HUDEP-2 (cell line): ENCODE measurements at regions not wholly inside any gene's neighbourhood (a gene's known extent, or its start where the extent isn't known, plus 50 kb on each side); places are given as distances from the start of the nearest gene placed in this dataset.
"Not testable (repeated sequence)": the region's sequence is repeated elsewhere in the genome, so short reads cannot be mapped to it uniquely, and the experiment has no call there.

Experiments used
- DNase-seq, 76 experiments: peaks; one replicate each; lab custom pipeline; 2025; ENCODE audit not compliant: unreplicated experiment in 76 of 76; lab: John Stamatoyannopoulos, UW

DNA sequence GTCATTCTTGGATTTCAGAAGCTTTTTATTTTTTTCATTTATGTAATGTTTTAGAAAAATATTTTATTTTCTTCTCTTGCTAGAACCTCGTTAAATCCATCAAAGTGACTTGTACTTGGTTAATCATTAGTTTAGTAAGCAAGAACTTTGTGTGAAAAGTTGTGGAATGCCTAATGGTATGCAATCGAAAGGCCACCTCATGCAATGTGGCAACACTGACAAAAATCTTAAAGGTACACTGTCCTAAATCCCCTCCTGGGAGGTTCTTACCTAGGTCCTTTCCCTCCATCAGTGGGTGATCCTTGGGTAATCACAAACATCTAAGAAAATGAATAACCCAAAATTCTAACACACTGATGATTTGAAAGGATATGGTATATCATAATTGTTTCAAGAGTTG lies 304.2 kb downstream of the DNAH5 start:
- no peak for DNase-seq

GRCh38 chr5:13632676-13633075 lies 311.8 kb downstream of the DNAH5 start:
- no peak for DNase-seq

DNA sequence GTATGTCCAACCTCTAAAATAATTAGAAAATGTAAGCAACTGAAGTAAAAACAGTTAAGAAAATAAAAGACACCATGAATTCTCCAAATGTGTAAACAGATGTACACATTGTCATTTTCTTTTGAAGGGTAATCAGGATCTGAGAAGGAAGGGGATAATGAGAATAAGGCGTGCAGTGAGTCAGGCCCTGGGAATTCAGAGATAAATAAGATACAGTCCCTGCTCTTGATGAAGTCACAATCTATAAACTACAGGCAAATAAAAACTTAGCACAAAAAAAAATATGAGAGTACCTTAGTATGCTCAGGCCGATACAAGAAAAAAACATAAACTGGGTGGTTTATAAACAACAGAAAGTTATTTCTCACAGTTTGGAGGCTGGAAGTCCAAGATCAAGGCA lies 315.3 kb downstream of the DNAH5 start:
- no peak for DNase-seq

DNA sequence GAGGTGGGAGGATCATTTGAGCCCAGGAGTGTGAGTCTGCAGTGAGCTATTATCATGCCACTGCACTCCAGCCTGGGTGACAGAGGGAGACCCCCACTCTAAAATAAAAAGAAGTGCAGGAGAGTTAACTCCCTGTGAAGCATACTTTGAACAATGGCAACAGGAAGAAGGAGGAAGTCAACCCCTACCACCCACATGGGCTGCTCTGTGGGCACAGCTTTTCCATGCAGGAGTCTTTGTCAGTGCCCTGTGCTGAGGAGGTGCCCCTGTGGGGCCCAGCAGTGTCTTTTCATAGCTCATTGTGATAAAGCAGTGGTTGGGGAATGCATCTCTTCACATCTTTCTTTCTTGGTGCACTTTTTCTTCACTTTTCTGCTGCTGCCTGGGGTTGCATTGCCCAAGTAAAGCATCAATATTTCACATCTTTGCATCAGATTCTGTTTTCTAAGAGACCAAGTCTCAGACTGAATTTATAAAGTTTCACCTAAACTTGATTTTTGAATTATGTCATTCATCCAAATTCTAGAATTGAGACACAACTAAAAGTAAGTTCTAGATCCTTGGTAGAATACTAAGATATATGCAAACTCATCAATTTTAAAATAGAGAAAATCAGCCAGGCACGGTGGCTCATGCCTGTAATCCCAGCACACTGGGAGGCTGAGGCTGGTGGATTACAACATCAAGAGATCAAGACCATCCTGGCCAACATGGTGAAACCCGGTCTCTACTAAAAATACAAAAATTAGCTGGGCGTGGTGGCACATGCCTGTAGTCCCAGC lies 316.6 kb downstream of the DNAH5 start:
- no peak for DNase-seq

- DNase-seq: no peak
Measured at GRCh38 chr5:13625616-13626198, 318.8 kb downstream of the DNAH5 start.

DNA sequence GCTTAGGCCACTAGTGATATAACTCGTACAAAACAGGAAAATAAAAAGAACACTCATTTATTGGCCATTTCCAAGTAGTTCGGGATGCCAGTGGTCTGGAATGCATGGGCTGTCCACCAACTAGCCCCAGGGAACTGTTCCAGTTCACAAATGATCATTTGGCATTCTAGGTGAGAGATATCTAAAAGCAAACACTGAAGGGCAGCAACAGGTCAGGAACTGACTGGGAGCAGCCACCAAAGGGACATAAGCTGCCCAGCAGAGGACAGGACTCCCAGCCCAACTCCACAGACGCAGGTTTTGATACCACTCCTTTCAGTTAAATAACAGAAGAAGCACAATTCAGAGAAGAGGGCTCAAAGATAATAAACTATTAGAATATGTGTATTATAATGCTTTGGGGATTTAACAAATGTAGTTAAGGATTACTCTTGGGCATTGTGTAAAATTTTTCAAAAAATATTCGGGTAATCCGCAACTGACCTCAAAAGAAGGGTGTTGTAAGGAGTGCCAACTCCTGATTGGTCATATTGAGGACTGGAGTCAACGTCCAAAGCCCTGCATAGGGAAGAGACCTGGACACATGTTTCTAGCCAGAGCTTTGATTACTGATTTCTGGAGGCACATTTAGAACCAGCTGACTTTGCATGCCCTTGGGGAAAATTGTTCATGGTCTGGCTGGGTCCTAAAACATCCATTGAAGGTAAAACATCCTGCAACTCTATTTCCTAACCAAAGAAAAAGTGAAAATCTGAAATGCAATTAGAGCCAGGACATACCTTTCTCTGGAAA lies 320.0 kb downstream of the DNAH5 start:
- DNase-seq: no peak

DNA sequence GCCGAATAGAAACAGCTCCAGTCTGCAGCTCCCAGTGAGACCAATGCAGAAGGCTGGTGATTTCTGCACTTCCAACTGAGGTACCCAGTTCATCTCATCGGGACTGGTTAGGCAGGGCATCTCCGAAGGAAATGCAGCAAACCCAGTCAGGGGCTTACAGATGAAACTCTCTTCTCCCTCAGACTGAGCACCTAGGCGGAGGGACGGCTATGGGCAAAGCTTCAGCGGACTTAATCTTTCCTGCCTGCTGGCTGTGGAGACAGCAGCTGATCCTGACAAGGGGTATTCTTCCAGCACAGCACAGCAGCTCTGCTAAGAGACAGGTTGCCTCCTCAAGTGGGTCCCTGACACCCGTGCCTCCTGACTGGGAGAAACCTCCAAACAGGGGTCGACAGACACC lies 330.9 kb downstream of the DNAH5 start:
- DNase-seq: no peak

GRCh38 chr5:13611604-13612003 lies 332.9 kb downstream of the DNAH5 start:
- no peak for DNase-seq

DNA sequence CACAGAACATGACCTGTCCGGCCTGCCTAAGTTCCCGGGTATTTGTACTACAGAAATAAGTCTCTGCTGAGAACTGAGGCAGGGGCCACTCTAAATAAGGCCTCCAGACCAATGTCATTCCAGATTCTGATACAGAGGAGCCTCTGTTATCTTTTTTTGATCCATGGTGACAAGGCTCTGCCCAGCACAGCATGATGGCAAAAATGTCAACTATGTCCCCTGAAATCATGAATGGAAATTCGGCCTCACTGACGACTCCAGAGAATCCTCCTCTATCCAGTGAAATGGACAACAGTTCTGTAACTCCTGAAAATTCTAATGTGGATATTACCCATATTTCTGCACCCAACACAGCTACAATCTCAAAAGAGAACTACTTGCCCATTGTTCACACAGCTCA lies 335.0 kb downstream of the DNAH5 start:
- no peak for DNase-seq

- DNase-seq: no peak
Measured at GRCh38 chr5:13606051-13606450, 338.4 kb downstream of the DNAH5 start.

- DNase-seq: no peak
Measured at GRCh38 chr5:13601112-13601511, 343.4 kb downstream of the DNAH5 start.

DNA sequence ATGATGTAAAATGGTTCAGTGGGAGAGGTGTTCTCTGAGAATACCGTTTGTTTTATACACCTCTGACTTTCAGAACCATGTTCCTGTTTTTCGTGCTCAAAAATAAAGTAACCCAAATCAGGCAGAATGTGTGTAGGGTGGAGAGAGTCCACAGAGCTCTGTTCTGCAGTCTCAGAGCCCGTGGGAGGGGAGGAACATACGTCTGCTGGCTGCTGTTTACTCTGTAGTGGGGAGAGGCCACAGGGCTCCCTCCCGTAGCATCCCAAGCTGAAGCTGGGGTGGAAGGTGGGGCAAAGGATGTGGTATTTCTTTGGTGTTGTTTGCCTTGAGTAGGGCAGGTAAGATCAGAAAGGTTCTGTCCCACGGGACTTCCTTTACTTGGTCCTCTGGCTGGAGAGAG lies 348.5 kb downstream of the DNAH5 start:
- no peak for DNase-seq

DNA sequence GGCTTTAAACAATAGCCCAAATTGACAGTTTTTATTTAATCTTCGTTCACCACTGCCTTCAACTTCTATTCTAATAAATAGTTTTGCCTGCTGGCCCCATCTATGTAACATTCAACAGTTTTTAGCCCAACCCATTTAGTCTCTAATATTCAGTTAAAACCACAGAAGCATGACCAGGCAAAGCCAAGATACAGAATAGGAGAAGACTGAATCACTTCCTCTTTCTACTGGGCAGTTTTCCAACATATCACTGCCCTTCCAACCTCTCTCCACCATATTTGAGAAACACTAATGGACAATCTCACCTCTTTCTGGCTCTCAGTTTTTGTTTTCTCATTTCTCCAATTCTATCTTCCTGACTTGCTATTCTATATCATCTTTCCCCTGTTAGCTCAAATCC lies 352.9 kb downstream of the DNAH5 start:
- peak in 12 of 76 experiments; percentile 5 to 69 (median 38) for DNase-seq

DNA sequence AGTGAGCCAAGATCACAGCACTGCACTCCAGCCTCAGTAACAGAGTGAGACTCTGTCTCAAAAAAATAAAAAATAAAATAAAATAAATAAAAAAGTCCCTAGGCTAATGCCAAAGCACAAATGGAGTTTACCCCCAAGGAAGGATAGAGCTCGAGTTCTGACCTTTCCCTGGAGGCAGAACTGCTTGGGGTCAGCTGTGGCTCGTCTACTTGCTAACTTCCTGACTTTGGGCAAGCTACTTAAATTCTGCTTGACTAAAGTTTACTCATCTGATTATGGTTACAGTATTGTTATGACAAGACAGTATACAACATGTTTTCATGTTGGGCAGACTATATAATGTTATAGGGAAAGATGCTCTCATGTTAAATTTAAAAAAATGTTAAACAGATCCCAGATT lies 359.2 kb downstream of the DNAH5 start:
- no peak for DNase-seq

- DNase-seq: peak in 1 of 76 experiments; percentile 20
Measured at GRCh38 chr5:13581914-13582313, 362.6 kb downstream of the DNAH5 start.

DNA sequence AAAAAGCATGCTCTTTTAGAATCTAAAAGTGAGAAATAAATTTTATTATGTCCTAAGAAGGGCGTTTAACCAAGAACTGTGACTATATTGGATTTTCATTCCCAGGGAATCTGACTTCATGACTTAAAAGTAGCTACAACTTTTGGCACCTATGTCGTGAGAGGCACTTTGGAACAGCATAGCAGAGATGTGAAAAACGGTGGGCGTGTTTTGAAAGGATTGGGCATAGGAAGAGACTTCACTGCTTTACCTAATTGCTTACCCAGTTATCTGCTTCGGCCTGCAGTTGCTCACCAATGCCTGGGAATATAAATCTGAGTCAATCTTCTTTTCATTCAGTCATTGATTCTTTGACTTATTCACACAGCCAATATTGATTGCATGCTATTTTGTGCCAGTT lies 363.4 kb downstream of the DNAH5 start:
- DNase-seq: no peak

DNA sequence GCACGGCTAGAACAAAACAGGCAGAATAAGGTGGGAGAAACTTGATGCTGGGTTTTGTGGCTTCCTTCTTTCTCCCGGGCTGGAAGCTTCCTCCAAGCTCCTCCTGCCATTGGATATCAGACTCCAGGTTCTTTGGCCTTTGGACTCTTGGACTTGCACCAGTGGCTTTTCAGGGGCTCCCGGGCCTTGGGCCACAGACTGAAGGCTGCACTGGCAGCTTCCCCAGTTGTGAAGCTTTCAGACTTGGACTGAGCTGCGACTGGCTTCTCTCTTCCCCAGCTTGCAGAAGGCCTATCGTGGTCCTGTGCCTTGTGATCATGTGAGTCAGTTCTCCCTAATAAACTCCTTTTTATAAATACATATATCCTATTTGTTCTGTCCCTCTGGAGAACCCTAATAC lies 364.4 kb downstream of the DNAH5 start:
- no peak for DNase-seq

- not testable (repeated sequence) for DNase-seq
Measured at GRCh38 chr5:13579091-13579490, 365.4 kb downstream of the DNAH5 start.

DNA sequence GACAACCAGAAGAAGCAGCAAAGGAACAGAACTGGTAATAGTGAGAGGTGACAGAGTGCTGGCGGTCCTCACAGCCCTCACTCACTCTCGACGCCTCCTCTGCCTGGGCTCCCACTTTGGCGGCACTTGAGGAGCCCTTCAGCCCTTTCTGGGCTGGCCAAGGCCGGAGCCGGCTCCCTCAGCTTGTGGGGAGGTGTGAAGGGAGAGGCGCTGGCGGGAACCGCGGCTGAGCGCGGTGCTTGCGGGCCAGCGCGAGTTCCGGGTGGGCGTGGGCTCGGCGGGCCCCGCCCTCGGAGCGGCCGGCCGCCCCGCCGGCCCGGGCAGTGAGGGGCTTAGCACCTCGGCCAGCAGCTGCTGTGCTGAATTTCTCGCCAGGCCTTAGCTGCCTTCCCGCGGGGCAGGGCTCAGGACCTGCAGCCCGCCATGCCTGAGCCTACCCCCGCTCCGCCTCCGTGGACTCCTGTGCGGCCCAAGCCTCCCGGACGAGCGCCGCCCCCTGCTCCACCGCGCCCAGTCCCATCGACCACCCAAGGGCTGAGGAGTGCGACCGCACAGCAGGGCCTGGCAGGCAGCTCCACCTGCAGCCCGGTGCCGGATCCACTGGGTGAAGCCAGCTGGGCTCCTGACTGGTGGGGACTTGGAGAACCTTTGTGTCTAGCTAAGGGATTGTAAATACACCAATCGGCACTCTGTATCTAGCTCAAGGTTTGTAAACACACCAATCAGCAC lies 366.0 kb downstream of the DNAH5 start:
- not testable (repeated sequence) for DNase-seq

- DNase-seq: no peak
Measured at GRCh38 chr5:13574574-13574973, 369.9 kb downstream of the DNAH5 start.

DNA sequence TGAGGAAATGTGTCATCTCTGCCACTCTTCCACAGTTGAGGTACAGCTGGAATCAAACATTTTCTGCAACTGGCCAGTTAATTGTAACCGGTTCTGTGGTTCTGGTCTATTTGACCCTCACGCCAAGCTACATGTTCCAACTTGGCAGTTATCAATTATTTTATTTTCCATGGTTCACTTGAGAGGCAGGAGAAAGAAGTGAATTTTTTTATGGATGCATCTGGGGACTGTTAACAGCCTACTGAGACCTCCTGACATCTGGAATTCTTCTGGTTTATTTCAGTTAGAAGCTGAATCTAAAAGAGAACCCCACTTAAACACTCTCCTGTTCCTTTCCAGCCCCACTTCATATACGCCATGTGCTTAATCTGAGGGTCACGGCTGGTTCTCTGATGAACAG lies 372.3 kb downstream of the DNAH5 start:
- no peak for DNase-seq
